CD14-positive monocyte (primary cell): ENCODE measurements at regions not wholly inside any gene's neighbourhood (a gene's known extent, or its start where the extent isn't known, plus 50 kb on each side); places are given as distances from the start of the nearest gene placed in this dataset.
A peak's percentile ranks its signal among the peaks of the same experiment; 100 is the strongest.
"Not testable (repeated sequence)": the region's sequence is repeated elsewhere in the genome, so short reads cannot be mapped to it uniquely, and the experiment has no call there.

ENCODE experiments used
- DNase-seq, 3 donors: peaks; one replicate each; pipeline ENCODE4 v3.0.0-alpha.2; 2011 to 2022
- H2AFZ ChIP-seq: 2 replicates; pipeline ENCODE4 v1.6.0; 2012; ENCODE audit warnings: mild to moderate bottlenecking, low read depth, low read length, inconsistent platforms; ENCODE audit not compliant: insufficient read depth, poor library complexity, severe bottlenecking
- H3K27ac ChIP-seq, 2 donors: 1 replicate in 1 of 2; 2 replicates in 1 of 2; pipeline ENCODE4 v1.5.1; 2012 to 2013; ENCODE audit warnings: low read length in 2 of 2, control low read depth in 1 of 2, inconsistent platforms in 1 of 2, low read depth in 1 of 2, mild to moderate bottlenecking in 1 of 2
- H3K27me3 ChIP-seq, 2 donors: one replicate each; pipeline versions ENCODE4 v1.6.0 to v1.6.1; 2011 to 2013; ENCODE audit warnings: low read length in 2 of 2; ENCODE audit not compliant: control insufficient read depth in 2 of 2, insufficient read depth in 2 of 2
- H3K36me3 ChIP-seq, 2 donors: replicated peaks in 1 of 2; 1 replicate in 1 of 2; 2 replicates in 1 of 2; pipeline versions ENCODE4 v1.5.1 to v1.6.1; 2012 to 2013; ENCODE audit warnings: low read length in 2 of 2, control low read depth in 1 of 2, inconsistent platforms in 1 of 2, mild to moderate bottlenecking in 1 of 2; ENCODE audit not compliant: insufficient read depth in 2 of 2, control insufficient read depth in 1 of 2
- H3K4me1 ChIP-seq, 2 donors: 1 replicate in 1 of 2; 2 replicates in 1 of 2; pipeline versions ENCODE4 v1.5.1 to v1.6.1; 2012 to 2013; ENCODE audit warnings: low read length in 2 of 2, control low read depth in 1 of 2, inconsistent platforms in 1 of 2, mild to moderate bottlenecking in 1 of 2, moderate library complexity in 1 of 2; ENCODE audit not compliant: insufficient read depth in 2 of 2, control insufficient read depth in 1 of 2
- H3K4me2 ChIP-seq: replicated peaks from 2 replicates; pipeline ENCODE3; 2012; ENCODE audit warnings: low read length, moderate library complexity, mild to moderate bottlenecking; ENCODE audit not compliant: poor library complexity, severe bottlenecking; ENCODE audit errors: extremely low read depth
- H3K4me3 ChIP-seq, 3 experiments: fragments of 200-600 bp in 1 of 3; sonication (generic) in 1 of 3; replicated peaks in 1 of 3; 1 replicate in 2 of 3; 2 replicates in 1 of 3; pipeline ENCODE4 v1.5.1; 2011 to 2013; ENCODE audit warnings: low read length in 3 of 3, mild to moderate bottlenecking in 3 of 3, control low read depth in 2 of 3, low read depth in 2 of 3, inconsistent platforms in 1 of 3, moderate library complexity in 1 of 3
- H3K79me2 ChIP-seq: 2 replicates; pipeline ENCODE4 v1.6.0; 2012; ENCODE audit warnings: mild to moderate bottlenecking, control low read depth, inconsistent platforms, low read length, moderate library complexity; ENCODE audit not compliant: insufficient read depth
- H3K9ac ChIP-seq: 2 replicates; pipeline ENCODE4 v1.6.0; 2017; ENCODE audit warnings: low read length, mild to moderate bottlenecking; ENCODE audit not compliant: insufficient read depth, poor library complexity, severe bottlenecking
- H3K9me3 ChIP-seq, 2 donors: replicated peaks in 1 of 2; 1 replicate in 1 of 2; 2 replicates in 1 of 2; pipeline versions ENCODE4 v1.5.1 to v1.6.1; 2012 to 2013; ENCODE audit warnings: low read length in 2 of 2, control low read depth in 1 of 2; ENCODE audit not compliant: control insufficient read depth in 1 of 2, insufficient read depth in 1 of 2
- H4K20me1 ChIP-seq: 2 replicates; pipeline ENCODE4 v1.6.0; 2012; ENCODE audit warnings: mild to moderate bottlenecking, low read length, control low read depth, moderate library complexity; ENCODE audit not compliant: insufficient read depth
- H3K27ac Mint-ChIP-seq, 7 donors: one replicate each; pipeline ENCODE4 v1.8.0; 2020; ENCODE audit warnings: mild to moderate bottlenecking in 7 of 7, mixed read lengths in 7 of 7, moderate library complexity in 6 of 7, inconsistent platforms in 2 of 7
- H3K27me3 Mint-ChIP-seq, 3 donors: one replicate each; pipeline ENCODE4 v1.8.0; 2021 to 2022; ENCODE audit warnings: low read depth in 3 of 3, mild to moderate bottlenecking in 3 of 3, mixed read lengths in 3 of 3, moderate library complexity in 3 of 3, inconsistent platforms in 1 of 3
- H3K36me3 Mint-ChIP-seq, 2 donors: one replicate each; pipeline ENCODE4 v1.8.0; 2020; ENCODE audit warnings: mixed read lengths in 2 of 2, inconsistent platforms in 1 of 2, mild to moderate bottlenecking in 1 of 2
- H3K4me1 Mint-ChIP-seq: one replicate; pipeline ENCODE4 v1.8.0; 2020; ENCODE audit warnings: mild to moderate bottlenecking, mixed read lengths
- H3K4me3 Mint-ChIP-seq, 2 donors: one replicate each; pipeline ENCODE4 v1.8.0; 2020; ENCODE audit warnings: mild to moderate bottlenecking in 2 of 2, mixed read lengths in 2 of 2, moderate library complexity in 1 of 2
- H3K9me3 Mint-ChIP-seq, 7 donors: one replicate each; pipeline ENCODE4 v1.8.0; 2020 to 2022; ENCODE audit warnings: mixed read lengths in 7 of 7, mild to moderate bottlenecking in 6 of 7, moderate library complexity in 6 of 7, inconsistent platforms in 2 of 7
- WGBS: methylation state at CpG from one replicate; pipeline ENCODE4 v1.1.5; 2013; ENCODE audit warnings: missing lambda C conversion rate; ENCODE audit not compliant: insufficient coverage; 5-methylcytosine and 5-hydroxymethylcytosine counted together
- intact Hi-C, 2 donors: fragments of 100-400 bp; cut with micrococcal nuclease; formaldehyde crosslinking; loops; one replicate each; pipeline versions ENCODE4 v1.15.0 to v1.15.1; 2023
- TF ChIP-seq, protein P1 (sequence below): fragments of 200-600 bp; IDR thresholded peaks from one replicate; pipeline ENCODE4 v1.8.0; 2022; ENCODE audit warnings: antibody characterized with exemption, mild to moderate bottlenecking

DNA sequence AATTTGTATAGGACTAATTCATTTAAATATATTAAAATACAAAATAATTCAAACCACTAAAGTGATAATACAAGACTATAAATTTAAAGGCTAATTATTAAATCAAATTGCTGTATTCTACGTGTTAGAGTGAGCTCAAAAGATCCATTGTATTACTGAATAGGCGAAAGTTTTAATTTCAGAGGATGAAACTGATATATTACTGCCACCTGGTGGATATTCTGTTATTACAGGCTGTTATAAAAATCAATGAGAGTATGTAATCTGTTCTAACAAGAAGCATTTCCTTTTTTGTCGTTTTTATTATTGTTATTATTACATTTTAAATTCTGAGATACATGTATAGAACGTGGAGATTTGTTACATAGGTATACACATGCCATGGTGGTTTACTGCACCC lies 1239.6 kb upstream of the USP9Y start:
- TF ChIP-seq, protein P1, sequence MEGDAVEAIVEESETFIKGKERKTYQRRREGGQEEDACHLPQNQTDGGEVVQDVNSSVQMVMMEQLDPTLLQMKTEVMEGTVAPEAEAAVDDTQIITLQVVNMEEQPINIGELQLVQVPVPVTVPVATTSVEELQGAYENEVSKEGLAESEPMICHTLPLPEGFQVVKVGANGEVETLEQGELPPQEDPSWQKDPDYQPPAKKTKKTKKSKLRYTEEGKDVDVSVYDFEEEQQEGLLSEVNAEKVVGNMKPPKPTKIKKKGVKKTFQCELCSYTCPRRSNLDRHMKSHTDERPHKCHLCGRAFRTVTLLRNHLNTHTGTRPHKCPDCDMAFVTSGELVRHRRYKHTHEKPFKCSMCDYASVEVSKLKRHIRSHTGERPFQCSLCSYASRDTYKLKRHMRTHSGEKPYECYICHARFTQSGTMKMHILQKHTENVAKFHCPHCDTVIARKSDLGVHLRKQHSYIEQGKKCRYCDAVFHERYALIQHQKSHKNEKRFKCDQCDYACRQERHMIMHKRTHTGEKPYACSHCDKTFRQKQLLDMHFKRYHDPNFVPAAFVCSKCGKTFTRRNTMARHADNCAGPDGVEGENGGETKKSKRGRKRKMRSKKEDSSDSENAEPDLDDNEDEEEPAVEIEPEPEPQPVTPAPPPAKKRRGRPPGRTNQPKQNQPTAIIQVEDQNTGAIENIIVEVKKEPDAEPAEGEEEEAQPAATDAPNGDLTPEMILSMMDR, result peak; percentile 37
- H3K9me3 Mint-ChIP-seq, H4K20me1 ChIP-seq, H3K27me3 Mint-ChIP-seq, intact Hi-C loops, H3K9ac ChIP-seq, H3K4me3 Mint-ChIP-seq, H3K4me1 ChIP-seq, DNase-seq, H3K4me3 ChIP-seq, H3K27ac ChIP-seq, H3K36me3 ChIP-seq, H3K36me3 Mint-ChIP-seq, H3K79me2 ChIP-seq, H3K27me3 ChIP-seq, H2AFZ ChIP-seq, H3K4me2 ChIP-seq, H3K4me1 Mint-ChIP-seq, H3K27ac Mint-ChIP-seq, H3K9me3 ChIP-seq: not testable (repeated sequence)
- no CpG with 5 or more reads among the region's 4 CpGs for WGBS

DNA sequence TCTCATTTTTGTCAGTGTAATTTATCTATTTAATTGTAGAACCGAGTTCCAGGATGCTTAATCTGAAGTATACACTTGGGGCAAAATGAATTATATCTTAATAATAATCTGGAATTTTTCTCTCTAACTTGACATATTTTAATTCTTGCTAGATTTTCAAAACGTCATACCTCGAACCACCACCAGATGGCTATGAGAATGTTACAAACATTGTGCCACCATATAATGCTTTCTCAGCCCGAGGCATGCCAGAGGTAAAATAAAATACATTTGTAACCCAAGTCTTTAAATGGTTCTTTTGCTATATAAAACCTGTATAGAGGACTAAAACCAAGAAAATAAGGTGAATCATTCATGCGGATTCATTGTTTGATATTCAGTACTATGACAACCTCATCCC lies 1234.3 kb upstream of the USP9Y start:
- DNase-seq, intact Hi-C loops, H3K4me1 Mint-ChIP-seq, H4K20me1 ChIP-seq, H3K27ac ChIP-seq, H3K27me3 ChIP-seq, H3K4me3 ChIP-seq, H3K79me2 ChIP-seq, H3K9me3 Mint-ChIP-seq, H3K27me3 Mint-ChIP-seq, H3K27ac Mint-ChIP-seq, H3K36me3 ChIP-seq, H3K4me1 ChIP-seq, H3K9me3 ChIP-seq, H3K4me2 ChIP-seq, H3K36me3 Mint-ChIP-seq, H3K4me3 Mint-ChIP-seq, H3K9ac ChIP-seq, H2AFZ ChIP-seq: not testable (repeated sequence)
- no CpG with 5 or more reads among the region's 5 CpGs for WGBS
